Fibroblast of lung (primary cell): ENCODE measurements at regions not wholly inside any gene's neighbourhood (a gene's known extent, or its start where the extent isn't known, plus 50 kb on each side); places are given as distances from the start of the nearest gene placed in this dataset.

Experiments
- DNase-seq, 2 donors: peaks; one replicate each; pipeline versions ENCODE4 v3.0.0 to v3.0.0-alpha.2; 2010; ENCODE audit warnings: low read depth in 2 of 2
- H2AFZ ChIP-seq: 2 replicates; pipeline ENCODE4 v1.5.1; 2012; ENCODE audit warnings: low read length, control low read depth, inconsistent platforms
- H3K27ac ChIP-seq: 2 replicates; pipeline ENCODE4 v1.5.1; 2011; ENCODE audit warnings: low read length, control low read depth; ENCODE audit not compliant: insufficient read depth
- H3K27me3 ChIP-seq: 2 replicates; pipeline ENCODE4 v1.5.1; 2011; ENCODE audit warnings: mild to moderate bottlenecking, low read length; ENCODE audit not compliant: control insufficient read depth, insufficient read depth
- H3K36me3 ChIP-seq: 2 replicates; pipeline ENCODE4 v1.5.1; 2011; ENCODE audit warnings: low read length; ENCODE audit not compliant: control insufficient read depth, insufficient read depth
- H3K4me1 ChIP-seq: 2 replicates; pipeline ENCODE4 v1.5.1; 2011; ENCODE audit warnings: low read length; ENCODE audit not compliant: control insufficient read depth, insufficient read depth; ENCODE audit errors: extremely low read depth
- H3K4me2 ChIP-seq: 2 replicates; pipeline ENCODE4 v1.5.1; 2011; ENCODE audit warnings: low read length, control low read depth; ENCODE audit not compliant: insufficient read depth; ENCODE audit errors: extremely low read depth
- H3K4me3 ChIP-seq, 4 experiments: fragments of 200-600 bp in 1 of 4; sonication (generic) in 1 of 4; replicated peaks in 1 of 4; 2 replicates each; pipeline ENCODE4 v1.5.1; 2011 to 2016; ENCODE audit warnings: low read length in 4 of 4, low read depth in 3 of 4, mild to moderate bottlenecking in 3 of 4, control low read depth in 2 of 4, inconsistent platforms in 1 of 4, mixed read lengths in 1 of 4; ENCODE audit not compliant: insufficient read depth in 1 of 4; ENCODE audit errors: control extremely low read depth in 1 of 4
- H3K79me2 ChIP-seq: 2 replicates; pipeline ENCODE4 v1.5.1; 2012; ENCODE audit warnings: mild to moderate bottlenecking, low read length, inconsistent platforms; ENCODE audit not compliant: control insufficient read depth, insufficient read depth
- H3K9ac ChIP-seq: 2 replicates; pipeline ENCODE4 v1.5.1; 2011; ENCODE audit warnings: mild to moderate bottlenecking, low read length, control low read depth; ENCODE audit not compliant: insufficient read depth
- H3K9me3 ChIP-seq: 2 replicates; pipeline ENCODE4 v1.5.1; 2012; ENCODE audit warnings: low read depth, low read length; ENCODE audit not compliant: control insufficient read depth, insufficient read depth
- H4K20me1 ChIP-seq: 2 replicates; pipeline ENCODE4 v1.5.1; 2011; ENCODE audit warnings: low read length; ENCODE audit not compliant: control insufficient read depth, insufficient read depth; ENCODE audit errors: extremely low read depth
- CTCF ChIP-seq, 2 donors: IDR thresholded peaks in 1 of 2; conservative IDR thresholded peaks in 1 of 2; 1 replicate in 1 of 2; 2 replicates in 1 of 2; pipeline ENCODE4 v1.5.1; 2011 to 2012; ENCODE audit warnings: low read length in 2 of 2, control low read depth in 1 of 2, inconsistent platforms in 1 of 2, low read depth in 1 of 2, mild to moderate bottlenecking in 1 of 2
- EZH2 ChIP-seq: IDR thresholded peaks from 2 replicates; pipeline ENCODE4 v1.5.1; 2012; ENCODE audit warnings: low read length, control low read depth, mild to moderate bottlenecking; ENCODE audit errors: missing control alignments

- no peaks in the 10 kb centered on the region for H3K79me2 ChIP-seq
- no peaks in the 10 kb centered on the region for H4K20me1 ChIP-seq
- no peak overlapping the region for H3K27ac ChIP-seq
- H3K4me3 ChIP-seq = no peak overlapping the region
- no peak overlapping the region for H2AFZ ChIP-seq
- peaks cover 24% of the 10 kb centered on the region for H3K4me1 ChIP-seq
- no peak overlapping the region for H3K9ac ChIP-seq
- no peaks in the 10 kb centered on the region for H3K36me3 ChIP-seq
- no peak for DNase-seq
- no peaks in the 10 kb centered on the region for H3K9me3 ChIP-seq
- H3K27me3 ChIP-seq = no peaks in the 10 kb centered on the region
- TF ChIP-seq CTCF (conservative IDR thresholded peaks at IDR 0.05 in 1 of 2, IDR thresholded peaks at IDR 0.05 in 1 of 2; ENCODE audit: low read depth in 1 of 2, low read length in 2 of 2) (no peak), EZH2 (no peak)
- H3K4me2 ChIP-seq = no peak overlapping the region
Measured at GRCh38 chr14:50036211-50036610, 80.2 kb downstream of the VCPKMT start.

DNA sequence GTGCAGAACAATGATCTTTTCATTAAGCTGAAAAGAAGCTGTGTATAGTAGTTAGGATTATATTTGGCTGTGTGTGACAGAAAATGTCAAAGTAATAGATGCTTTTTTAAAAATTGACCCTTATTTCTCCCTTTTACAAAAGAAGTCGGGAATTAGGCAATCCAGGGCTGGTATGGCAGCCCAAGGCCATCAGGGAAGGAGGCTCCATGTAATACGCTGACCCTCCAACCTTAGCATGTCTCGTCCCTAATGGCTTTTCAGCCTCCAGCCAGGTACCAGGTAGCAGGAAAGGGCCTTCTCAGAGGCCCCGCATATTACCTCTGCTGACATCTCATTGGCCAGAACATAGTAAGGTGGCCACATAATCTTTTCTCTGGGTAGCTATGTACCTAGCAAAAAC is 79.7 kb downstream of the VCPKMT start:
- TF ChIP-seq EZH2 = no peak
- no peak for TF ChIP-seq CTCF (conservative IDR thresholded peaks at IDR 0.05 in 1 of 2, IDR thresholded peaks at IDR 0.05 in 1 of 2; ENCODE audit: low read depth in 1 of 2, low read length in 2 of 2)
- no peak for DNase-seq
- Histone ChIP-seq H2AFZ (no peak overlapping the region), H3K9me3 (no peaks in the 10 kb centered on the region), H3K36me3 (no peaks in the 10 kb centered on the region), H3K79me2 (no peaks in the 10 kb centered on the region), H3K4me3 (no peak overlapping the region), H3K27ac (no peak overlapping the region), H3K27me3 (no peaks in the 10 kb centered on the region), H3K4me1 (peaks cover 24% of the 10 kb centered on the region), H3K9ac (no peak overlapping the region), H3K4me2 (no peak overlapping the region), H4K20me1 (no peaks in the 10 kb centered on the region)

- Histone ChIP-seq H4K20me1 (no peaks in the 10 kb centered on the region), H3K27me3 (no peaks in the 10 kb centered on the region), H3K36me3 (no peaks in the 10 kb centered on the region), H3K4me3 (no peak overlapping the region), H3K9me3 (no peaks in the 10 kb centered on the region), H3K4me1 (peaks cover 24% of the 10 kb centered on the region), H3K4me2 (no peak overlapping the region), H3K9ac (no peak overlapping the region), H3K27ac (no peak overlapping the region), H2AFZ (no peak overlapping the region), H3K79me2 (no peaks in the 10 kb centered on the region)
- no peak for TF ChIP-seq EZH2
- TF ChIP-seq CTCF (conservative IDR thresholded peaks at IDR 0.05 in 1 of 2, IDR thresholded peaks at IDR 0.05 in 1 of 2; ENCODE audit: low read depth in 1 of 2, low read length in 2 of 2) = no peak
- DNase-seq = no peak
Measured at GRCh38 chr14:50037240-50037639, 79.1 kb downstream of the VCPKMT start.
